H1 (cell line): ENCODE measurements at regions not wholly inside any gene's neighbourhood (a gene's known extent, or its start where the extent isn't known, plus 50 kb on each side); places are given as distances from the start of the nearest gene placed in this dataset.

Experiments
- ASH2L ChIP-seq: fragments of 200-600, 300-600 bp; sonication (generic); IDR thresholded peaks from one replicate; pipeline ENCODE4 v1.7.1; 2017; ENCODE audit warnings: low read length
- BCL11A ChIP-seq, 2 experiments: IDR thresholded peaks; one replicate each; pipeline ENCODE4 v1.6.1; 2011; ENCODE audit warnings: low read depth in 2 of 2, low read length in 2 of 2, mild to moderate bottlenecking in 2 of 2
- GTF2F1 ChIP-seq: IDR thresholded peaks from 2 replicates; pipeline ENCODE4 v1.6.1; 2012; ENCODE audit warnings: low read depth, low read length, improper control_type of control experiment, borderline replicate concordance
- JUN ChIP-seq: IDR thresholded peaks from 2 replicates; pipeline ENCODE4 v1.6.1; 2011; ENCODE audit warnings: low read depth, mild to moderate bottlenecking, improper control_type of control experiment, low read length
- RBBP5 ChIP-seq: IDR thresholded peaks from 2 replicates; pipeline ENCODE4 v1.7.1; 2012; ENCODE audit warnings: low read depth, mild to moderate bottlenecking, inconsistent platforms, low read length, moderate library complexity, borderline replicate concordance
- RFX5 ChIP-seq: IDR thresholded peaks from 2 replicates; pipeline ENCODE4 v1.6.1; 2011; ENCODE audit warnings: low read depth, low read length, improper control_type of control experiment, borderline replicate concordance
- SIRT6 ChIP-seq: IDR thresholded peaks from one replicate; pipeline ENCODE4 v1.7.1; 2012; ENCODE audit warnings: low read length, inconsistent platforms
- SIX5 ChIP-seq: IDR thresholded peaks from 2 replicates; pipeline ENCODE4 v1.6.1; 2011; ENCODE audit warnings: mild to moderate bottlenecking, low read depth, low read length
- SP2 ChIP-seq: IDR thresholded peaks from 2 replicates; pipeline ENCODE4 v1.6.1; 2012; ENCODE audit warnings: mild to moderate bottlenecking, low read length, inconsistent platforms
- ZNF274 ChIP-seq: IDR thresholded peaks from 2 replicates; pipeline ENCODE4 v1.7.0; 2012; ENCODE audit warnings: low read length, borderline replicate concordance; ENCODE audit errors: extremely low read depth
- TF ChIP-seq, protein P1 (sequence below): fragments of 300-600 bp; sonication (generic); IDR thresholded peaks from 2 replicates; pipeline ENCODE4 v1.7.1; 2012; ENCODE audit warnings: low read length, moderate library complexity, mild to moderate bottlenecking, inconsistent platforms; ENCODE audit not compliant: insufficient replicate concordance
- TF ChIP-seq, protein P2 (sequence below): IDR thresholded peaks from 2 replicates; pipeline ENCODE4 v1.6.1; 2012; ENCODE audit warnings: inconsistent platforms
- TF ChIP-seq, protein P3 (sequence below): IDR thresholded peaks from 2 replicates; pipeline ENCODE4 v1.6.1; 2011; ENCODE audit warnings: low read depth, mild to moderate bottlenecking, low read length; ENCODE audit not compliant: insufficient read depth

DNA sequence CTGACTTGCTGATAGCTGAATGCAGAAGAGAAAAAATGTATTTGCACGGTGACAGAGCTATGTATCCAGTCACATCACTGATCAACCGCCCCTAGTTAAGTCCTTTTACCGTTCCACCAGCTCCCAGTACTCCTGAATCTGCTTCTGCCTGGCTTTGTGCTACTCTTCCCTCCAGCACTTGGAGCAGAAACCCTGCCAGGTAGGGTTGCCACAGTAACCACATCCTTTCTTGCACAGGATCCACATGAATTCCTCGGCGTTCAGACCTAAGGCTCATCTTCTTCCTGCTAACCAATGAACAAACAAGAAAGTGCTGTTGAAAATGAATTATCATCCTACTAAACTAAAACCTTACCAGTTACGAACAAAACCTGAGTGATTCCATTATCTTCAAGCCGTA lies 52.0 kb upstream of the KCTD7 start (continued):
- TF ChIP-seq, protein P1, sequence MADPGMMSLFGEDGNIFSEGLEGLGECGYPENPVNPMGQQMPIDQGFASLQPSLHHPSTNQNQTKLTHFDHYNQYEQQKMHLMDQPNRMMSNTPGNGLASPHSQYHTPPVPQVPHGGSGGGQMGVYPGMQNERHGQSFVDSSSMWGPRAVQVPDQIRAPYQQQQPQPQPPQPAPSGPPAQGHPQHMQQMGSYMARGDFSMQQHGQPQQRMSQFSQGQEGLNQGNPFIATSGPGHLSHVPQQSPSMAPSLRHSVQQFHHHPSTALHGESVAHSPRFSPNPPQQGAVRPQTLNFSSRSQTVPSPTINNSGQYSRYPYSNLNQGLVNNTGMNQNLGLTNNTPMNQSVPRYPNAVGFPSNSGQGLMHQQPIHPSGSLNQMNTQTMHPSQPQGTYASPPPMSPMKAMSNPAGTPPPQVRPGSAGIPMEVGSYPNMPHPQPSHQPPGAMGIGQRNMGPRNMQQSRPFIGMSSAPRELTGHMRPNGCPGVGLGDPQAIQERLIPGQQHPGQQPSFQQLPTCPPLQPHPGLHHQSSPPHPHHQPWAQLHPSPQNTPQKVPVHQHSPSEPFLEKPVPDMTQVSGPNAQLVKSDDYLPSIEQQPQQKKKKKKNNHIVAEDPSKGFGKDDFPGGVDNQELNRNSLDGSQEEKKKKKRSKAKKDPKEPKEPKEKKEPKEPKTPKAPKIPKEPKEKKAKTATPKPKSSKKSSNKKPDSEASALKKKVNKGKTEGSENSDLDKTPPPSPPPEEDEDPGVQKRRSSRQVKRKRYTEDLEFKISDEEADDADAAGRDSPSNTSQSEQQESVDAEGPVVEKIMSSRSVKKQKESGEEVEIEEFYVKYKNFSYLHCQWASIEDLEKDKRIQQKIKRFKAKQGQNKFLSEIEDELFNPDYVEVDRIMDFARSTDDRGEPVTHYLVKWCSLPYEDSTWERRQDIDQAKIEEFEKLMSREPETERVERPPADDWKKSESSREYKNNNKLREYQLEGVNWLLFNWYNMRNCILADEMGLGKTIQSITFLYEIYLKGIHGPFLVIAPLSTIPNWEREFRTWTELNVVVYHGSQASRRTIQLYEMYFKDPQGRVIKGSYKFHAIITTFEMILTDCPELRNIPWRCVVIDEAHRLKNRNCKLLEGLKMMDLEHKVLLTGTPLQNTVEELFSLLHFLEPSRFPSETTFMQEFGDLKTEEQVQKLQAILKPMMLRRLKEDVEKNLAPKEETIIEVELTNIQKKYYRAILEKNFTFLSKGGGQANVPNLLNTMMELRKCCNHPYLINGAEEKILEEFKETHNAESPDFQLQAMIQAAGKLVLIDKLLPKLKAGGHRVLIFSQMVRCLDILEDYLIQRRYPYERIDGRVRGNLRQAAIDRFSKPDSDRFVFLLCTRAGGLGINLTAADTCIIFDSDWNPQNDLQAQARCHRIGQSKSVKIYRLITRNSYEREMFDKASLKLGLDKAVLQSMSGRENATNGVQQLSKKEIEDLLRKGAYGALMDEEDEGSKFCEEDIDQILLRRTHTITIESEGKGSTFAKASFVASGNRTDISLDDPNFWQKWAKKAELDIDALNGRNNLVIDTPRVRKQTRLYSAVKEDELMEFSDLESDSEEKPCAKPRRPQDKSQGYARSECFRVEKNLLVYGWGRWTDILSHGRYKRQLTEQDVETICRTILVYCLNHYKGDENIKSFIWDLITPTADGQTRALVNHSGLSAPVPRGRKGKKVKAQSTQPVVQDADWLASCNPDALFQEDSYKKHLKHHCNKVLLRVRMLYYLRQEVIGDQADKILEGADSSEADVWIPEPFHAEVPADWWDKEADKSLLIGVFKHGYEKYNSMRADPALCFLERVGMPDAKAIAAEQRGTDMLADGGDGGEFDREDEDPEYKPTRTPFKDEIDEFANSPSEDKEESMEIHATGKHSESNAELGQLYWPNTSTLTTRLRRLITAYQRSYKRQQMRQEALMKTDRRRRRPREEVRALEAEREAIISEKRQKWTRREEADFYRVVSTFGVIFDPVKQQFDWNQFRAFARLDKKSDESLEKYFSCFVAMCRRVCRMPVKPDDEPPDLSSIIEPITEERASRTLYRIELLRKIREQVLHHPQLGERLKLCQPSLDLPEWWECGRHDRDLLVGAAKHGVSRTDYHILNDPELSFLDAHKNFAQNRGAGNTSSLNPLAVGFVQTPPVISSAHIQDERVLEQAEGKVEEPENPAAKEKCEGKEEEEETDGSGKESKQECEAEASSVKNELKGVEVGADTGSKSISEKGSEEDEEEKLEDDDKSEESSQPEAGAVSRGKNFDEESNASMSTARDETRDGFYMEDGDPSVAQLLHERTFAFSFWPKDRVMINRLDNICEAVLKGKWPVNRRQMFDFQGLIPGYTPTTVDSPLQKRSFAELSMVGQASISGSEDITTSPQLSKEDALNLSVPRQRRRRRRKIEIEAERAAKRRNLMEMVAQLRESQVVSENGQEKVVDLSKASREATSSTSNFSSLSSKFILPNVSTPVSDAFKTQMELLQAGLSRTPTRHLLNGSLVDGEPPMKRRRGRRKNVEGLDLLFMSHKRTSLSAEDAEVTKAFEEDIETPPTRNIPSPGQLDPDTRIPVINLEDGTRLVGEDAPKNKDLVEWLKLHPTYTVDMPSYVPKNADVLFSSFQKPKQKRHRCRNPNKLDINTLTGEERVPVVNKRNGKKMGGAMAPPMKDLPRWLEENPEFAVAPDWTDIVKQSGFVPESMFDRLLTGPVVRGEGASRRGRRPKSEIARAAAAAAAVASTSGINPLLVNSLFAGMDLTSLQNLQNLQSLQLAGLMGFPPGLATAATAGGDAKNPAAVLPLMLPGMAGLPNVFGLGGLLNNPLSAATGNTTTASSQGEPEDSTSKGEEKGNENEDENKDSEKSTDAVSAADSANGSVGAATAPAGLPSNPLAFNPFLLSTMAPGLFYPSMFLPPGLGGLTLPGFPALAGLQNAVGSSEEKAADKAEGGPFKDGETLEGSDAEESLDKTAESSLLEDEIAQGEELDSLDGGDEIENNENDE = no peak
- no peak for TF ChIP-seq SIX5
- no peak for TF ChIP-seq SIRT6
- TF ChIP-seq JUN = no peak
- no peak for TF ChIP-seq RBBP5
- no peak for TF ChIP-seq GTF2F1
- no peak for TF ChIP-seq ASH2L
- no peak for TF ChIP-seq BCL11A (IDR thresholded peaks at IDR 0.05; ENCODE audit: low read depth in 2 of 2, low read length in 2 of 2)
- no peak for TF ChIP-seq RFX5
- no peak for TF ChIP-seq SP2
- TF ChIP-seq, protein P2, sequence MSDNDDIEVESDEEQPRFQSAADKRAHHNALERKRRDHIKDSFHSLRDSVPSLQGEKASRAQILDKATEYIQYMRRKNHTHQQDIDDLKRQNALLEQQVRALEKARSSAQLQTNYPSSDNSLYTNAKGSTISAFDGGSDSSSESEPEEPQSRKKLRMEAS = no peak
- no peak for TF ChIP-seq ZNF274
- TF ChIP-seq, protein P3, sequence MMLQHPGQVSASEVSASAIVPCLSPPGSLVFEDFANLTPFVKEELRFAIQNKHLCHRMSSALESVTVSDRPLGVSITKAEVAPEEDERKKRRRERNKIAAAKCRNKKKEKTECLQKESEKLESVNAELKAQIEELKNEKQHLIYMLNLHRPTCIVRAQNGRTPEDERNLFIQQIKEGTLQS = no peak
